Omental fat pad (tissue), 3 donors: ENCODE measurements at regions not wholly inside any gene's neighbourhood (a gene's known extent, or its start where the extent isn't known, plus 50 kb on each side); places are given as distances from the start of the nearest gene placed in this dataset.
"Not testable (repeated sequence)": the region's sequence is repeated elsewhere in the genome, so short reads cannot be mapped to it uniquely, and the experiment has no call there.

Experiments
- ATAC-seq: fragments of 150-250 bp; one replicate; pipeline ENCODE4 v1.9.1; 2016; ENCODE audit warnings: mild to moderate bottlenecking, moderate library complexity; ENCODE audit not compliant: low FRiP score
- DNase-seq: peaks from one replicate; pipeline ENCODE4 v3.0.0-alpha.2; 2019; ENCODE audit warnings: low spot score
- CTCF ChIP-seq, 3 donors: fragments of 450-650 bp; IDR thresholded peaks; one replicate each; pipeline ENCODE4 v1.5.1; 2016 to 2017; ENCODE audit warnings: antibody characterized with exemption in 3 of 3, mild to moderate bottlenecking in 3 of 3, moderate library complexity in 2 of 3

- ATAC-seq (no peak), DNase-seq (no peak)
- no peak for TF ChIP-seq CTCF (IDR thresholded peaks at IDR 0.05)
Observed at GRCh38 chr20:48126227-48126740, 341.0 kb upstream of the SULF2 start.

GRCh38 chr20:48124960-48125359 is 339.7 kb upstream of the SULF2 start:
- ATAC-seq (no peak), DNase-seq (no peak)

GRCh38 chr20:48124181-48124782 is 339.0 kb upstream of the SULF2 start:
- TF ChIP-seq CTCF (IDR thresholded peaks at IDR 0.05), result no peak
- ATAC-seq, result no peak
- DNase-seq, result no peak

More at GRCh38 chr20:48124960-48125359, 339.7 kb upstream of the SULF2 start:
- no peak for TF ChIP-seq CTCF (IDR thresholded peaks at IDR 0.05)

GRCh38 chr20:48120120-48120519 is 334.8 kb upstream of the SULF2 start:
- ATAC-seq, result no peak
- DNase-seq, result no peak
- no peak for TF ChIP-seq CTCF (IDR thresholded peaks at IDR 0.05)

GRCh38 chr20:48119389-48119788 is 334.1 kb upstream of the SULF2 start:
- DNase-seq, ATAC-seq: not testable (repeated sequence)

- no peak for TF ChIP-seq CTCF (IDR thresholded peaks at IDR 0.05)
- ATAC-seq (no peak), DNase-seq (no peak)
Observed at GRCh38 chr20:48115502-48115901, 330.2 kb upstream of the SULF2 start.

- no peak for ATAC-seq
- no peak for DNase-seq
- TF ChIP-seq CTCF (IDR thresholded peaks at IDR 0.05), result no peak
Observed at GRCh38 chr20:48107560-48107959, 322.3 kb upstream of the SULF2 start.
